BE2C (cell line): ENCODE measurements at regions not wholly inside any gene's neighbourhood (a gene's known extent, or its start where the extent isn't known, plus 50 kb on each side); places are given as distances from the start of the nearest gene placed in this dataset.

Experiments
- DNase-seq: peaks from one replicate; pipeline ENCODE4 v3.0.0-alpha.2; 2020
- H3K27me3 ChIP-seq: fragments of 250-450 bp; sonication (Bioruptor Pico); 2 replicates; pipeline ENCODE4 v1.5.1; 2020; ENCODE audit warnings: mild to moderate bottlenecking
- H3K36me3 ChIP-seq: fragments of 250-450 bp; sonication (Bioruptor Pico); 2 replicates; pipeline ENCODE4 v1.5.1; 2020; ENCODE audit warnings: mild to moderate bottlenecking
- H3K4me1 ChIP-seq: fragments of 250-450 bp; sonication (Bioruptor Pico); 2 replicates; pipeline ENCODE4 v1.5.1; 2020
- H3K4me3 ChIP-seq: 2 replicates; pipeline ENCODE4 v1.5.1; 2011; ENCODE audit warnings: low read depth, low read length
- H3K9me3 ChIP-seq: fragments of 250-450 bp; sonication (Bioruptor Pico); 2 replicates; pipeline ENCODE4 v1.5.1; 2020
- TF ChIP-seq, protein P1 (sequence below): IDR thresholded peaks from 2 replicates; pipeline ENCODE4 v1.5.1; 2012; ENCODE audit warnings: mild to moderate bottlenecking, low read depth, low read length

DNA sequence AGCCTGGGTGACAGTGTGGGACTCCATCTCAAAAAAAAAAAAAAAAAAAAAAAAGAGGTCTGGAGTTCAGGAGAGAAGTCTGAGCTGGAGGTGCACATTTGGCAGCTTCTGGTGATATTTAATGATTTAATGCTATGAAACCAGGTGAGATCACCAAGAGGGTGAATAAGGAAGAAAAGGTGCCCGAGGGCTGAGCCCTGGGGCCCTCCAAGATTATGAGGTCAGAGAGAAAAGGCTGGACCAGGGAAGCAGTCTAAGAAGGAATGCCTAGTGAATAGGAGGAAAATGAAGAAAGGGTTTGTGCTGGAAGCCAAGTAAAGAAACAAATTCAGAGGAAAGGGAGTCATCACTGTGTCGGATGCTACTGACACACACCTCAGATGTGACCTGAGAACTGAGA, 88.0 kb upstream of the PELI1 start:
- Histone ChIP-seq H3K4me3 (no peak overlapping the region), H3K4me1 (peaks cover 4% of the 10 kb centered on the region; the same call in 1 of the 2 replicates), H3K36me3 (no peaks in the 10 kb centered on the region), H3K9me3 (no peaks in the 10 kb centered on the region), H3K27me3 (no peaks in the 10 kb centered on the region)
- no peak for DNase-seq
- TF ChIP-seq, protein P1, sequence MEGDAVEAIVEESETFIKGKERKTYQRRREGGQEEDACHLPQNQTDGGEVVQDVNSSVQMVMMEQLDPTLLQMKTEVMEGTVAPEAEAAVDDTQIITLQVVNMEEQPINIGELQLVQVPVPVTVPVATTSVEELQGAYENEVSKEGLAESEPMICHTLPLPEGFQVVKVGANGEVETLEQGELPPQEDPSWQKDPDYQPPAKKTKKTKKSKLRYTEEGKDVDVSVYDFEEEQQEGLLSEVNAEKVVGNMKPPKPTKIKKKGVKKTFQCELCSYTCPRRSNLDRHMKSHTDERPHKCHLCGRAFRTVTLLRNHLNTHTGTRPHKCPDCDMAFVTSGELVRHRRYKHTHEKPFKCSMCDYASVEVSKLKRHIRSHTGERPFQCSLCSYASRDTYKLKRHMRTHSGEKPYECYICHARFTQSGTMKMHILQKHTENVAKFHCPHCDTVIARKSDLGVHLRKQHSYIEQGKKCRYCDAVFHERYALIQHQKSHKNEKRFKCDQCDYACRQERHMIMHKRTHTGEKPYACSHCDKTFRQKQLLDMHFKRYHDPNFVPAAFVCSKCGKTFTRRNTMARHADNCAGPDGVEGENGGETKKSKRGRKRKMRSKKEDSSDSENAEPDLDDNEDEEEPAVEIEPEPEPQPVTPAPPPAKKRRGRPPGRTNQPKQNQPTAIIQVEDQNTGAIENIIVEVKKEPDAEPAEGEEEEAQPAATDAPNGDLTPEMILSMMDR = no peak

DNA sequence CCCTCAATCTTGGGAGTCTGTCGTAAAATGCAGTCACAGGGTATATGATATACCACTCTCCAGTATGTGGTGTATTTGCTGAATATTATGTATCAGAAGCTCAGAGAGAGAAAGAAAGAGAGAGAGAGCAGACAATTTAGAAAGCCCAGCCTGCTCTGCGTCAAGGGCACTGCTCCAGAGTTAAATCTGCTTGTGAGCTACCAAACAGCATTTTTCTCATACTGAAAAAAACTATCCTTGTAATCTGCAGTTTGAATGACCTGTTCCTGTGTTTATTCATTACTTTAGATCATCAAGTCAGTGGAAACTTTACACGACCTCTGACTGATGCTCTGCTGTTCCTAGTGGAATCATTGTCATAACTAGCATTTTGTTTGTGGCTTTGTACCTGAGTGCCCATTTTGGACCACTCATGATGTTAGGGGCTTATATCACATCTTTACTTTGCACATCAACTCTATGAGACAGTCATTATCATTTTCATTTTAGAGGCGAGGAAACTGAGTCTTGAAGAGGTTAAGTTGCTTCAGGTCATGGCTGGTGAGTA, 89.2 kb upstream of the PELI1 start:
- H3K4me1 ChIP-seq = peaks cover 4% of the 10 kb centered on the region; the same call in 1 of the 2 replicates
- no peaks in the 10 kb centered on the region for H3K27me3 ChIP-seq
- H3K36me3 ChIP-seq = no peaks in the 10 kb centered on the region
- no peak overlapping the region for H3K4me3 ChIP-seq
- TF ChIP-seq, protein P1 = no peak
- DNase-seq = no peak
- no peaks in the 10 kb centered on the region for H3K9me3 ChIP-seq

DNA sequence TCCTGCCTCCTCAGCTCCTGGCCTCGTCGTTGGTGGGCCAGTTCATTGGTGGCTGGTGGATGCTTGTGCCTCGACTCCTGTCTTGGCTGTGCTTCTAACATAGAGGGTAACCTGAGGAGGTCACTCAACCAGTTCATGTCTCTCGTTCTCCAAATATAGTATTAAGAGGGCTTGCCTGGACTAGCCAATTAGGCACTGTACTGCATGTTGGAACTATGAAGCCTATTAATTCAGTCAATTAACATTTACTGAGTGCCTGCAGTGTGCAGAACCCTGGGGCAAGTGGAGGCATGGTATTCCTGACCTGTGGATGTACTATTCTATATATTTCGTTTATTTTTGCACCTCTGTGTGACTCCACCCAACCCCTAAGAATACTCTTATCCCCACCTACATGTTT, 89.9 kb upstream of the PELI1 start:
- no peaks in the 10 kb centered on the region for H3K4me1 ChIP-seq
- H3K4me3 ChIP-seq = no peak overlapping the region
- H3K36me3 ChIP-seq = no peaks in the 10 kb centered on the region
- no peak for DNase-seq
- TF ChIP-seq, protein P1 = no peak
- H3K27me3 ChIP-seq = no peaks in the 10 kb centered on the region
- H3K9me3 ChIP-seq = no peaks in the 10 kb centered on the region

DNA sequence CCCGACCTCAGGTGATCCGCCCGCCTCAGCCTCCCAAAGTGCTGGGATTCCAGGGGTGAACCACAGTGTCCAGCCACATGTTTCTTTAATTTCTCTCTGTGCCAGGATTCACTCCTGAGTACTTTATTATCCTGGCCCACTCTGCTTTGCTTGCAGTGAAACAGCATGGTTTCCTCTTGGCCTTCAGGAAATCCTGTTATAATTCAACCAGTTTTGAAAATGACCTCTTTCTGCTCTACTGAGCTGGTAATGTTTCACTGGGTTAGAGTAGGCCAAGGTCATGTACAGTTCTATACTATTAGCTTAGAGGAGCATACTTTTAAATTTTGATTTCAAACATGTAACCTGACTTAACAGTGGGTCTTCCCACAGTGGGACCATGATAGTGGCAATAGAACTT, 90.6 kb upstream of the PELI1 start:
- Histone ChIP-seq H3K36me3 (no peaks in the 10 kb centered on the region), H3K27me3 (no peaks in the 10 kb centered on the region), H3K4me3 (no peak overlapping the region), H3K9me3 (no peaks in the 10 kb centered on the region), H3K4me1 (no peaks in the 10 kb centered on the region)
- TF ChIP-seq, protein P1 = no peak
- DNase-seq = no peak

DNA sequence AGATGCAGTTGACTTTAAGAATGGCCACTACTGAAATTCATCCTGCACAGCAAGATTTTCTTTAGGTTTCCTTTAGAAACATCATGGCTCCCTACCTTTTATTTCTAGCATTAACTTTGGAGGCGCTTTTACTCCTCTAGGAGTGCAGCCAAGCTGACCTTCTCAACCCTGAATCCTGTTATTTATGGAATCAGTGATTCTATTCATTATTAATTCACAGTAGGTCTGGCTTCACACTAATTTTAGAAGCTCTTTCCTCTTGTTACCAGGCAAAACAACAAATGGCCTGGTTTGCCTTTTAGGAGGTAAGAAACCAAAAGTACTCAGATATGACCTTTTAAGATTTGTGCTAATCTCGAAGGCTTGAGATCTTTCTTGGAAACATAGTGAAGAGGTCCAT, 93.0 kb upstream of the PELI1 start:
- Histone ChIP-seq H3K27me3 (no peaks in the 10 kb centered on the region), H3K9me3 (no peaks in the 10 kb centered on the region), H3K4me1 (no peaks in the 10 kb centered on the region), H3K36me3 (no peaks in the 10 kb centered on the region), H3K4me3 (no peak overlapping the region)
- TF ChIP-seq, protein P1 = no peak
- DNase-seq = no peak

DNA sequence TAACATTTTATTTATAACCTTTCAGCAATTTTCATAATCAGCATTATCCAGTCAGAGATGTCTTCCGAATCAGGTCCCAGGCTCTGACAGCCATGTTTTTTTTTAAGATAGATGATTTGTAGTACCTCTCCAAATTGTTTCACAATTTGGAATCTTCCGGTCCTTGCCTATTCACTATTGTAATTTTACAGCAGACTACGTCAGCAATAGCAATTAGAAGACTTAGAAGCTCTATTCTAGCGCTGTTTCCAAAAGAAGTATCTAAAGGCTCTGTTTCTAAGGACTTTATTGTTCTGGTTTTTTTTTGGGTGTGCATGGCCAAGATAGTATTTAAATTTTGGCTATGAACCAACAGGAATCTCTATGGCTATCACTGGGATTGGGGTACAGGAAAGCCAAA, 94.6 kb upstream of the PELI1 start:
- DNase-seq = no peak
- no peak overlapping the region for H3K4me3 ChIP-seq
- no peaks in the 10 kb centered on the region for H3K9me3 ChIP-seq
- no peaks in the 10 kb centered on the region for H3K36me3 ChIP-seq
- H3K4me1 ChIP-seq = no peaks in the 10 kb centered on the region
- TF ChIP-seq, protein P1 = no peak
- no peaks in the 10 kb centered on the region for H3K27me3 ChIP-seq
